ENCODE measurements at regions not wholly inside any gene's neighbourhood (a gene's known extent, or its start where the extent isn't known, plus 50 kb on each side); places are given as distances from the start of the nearest gene placed in this dataset.

DNA sequence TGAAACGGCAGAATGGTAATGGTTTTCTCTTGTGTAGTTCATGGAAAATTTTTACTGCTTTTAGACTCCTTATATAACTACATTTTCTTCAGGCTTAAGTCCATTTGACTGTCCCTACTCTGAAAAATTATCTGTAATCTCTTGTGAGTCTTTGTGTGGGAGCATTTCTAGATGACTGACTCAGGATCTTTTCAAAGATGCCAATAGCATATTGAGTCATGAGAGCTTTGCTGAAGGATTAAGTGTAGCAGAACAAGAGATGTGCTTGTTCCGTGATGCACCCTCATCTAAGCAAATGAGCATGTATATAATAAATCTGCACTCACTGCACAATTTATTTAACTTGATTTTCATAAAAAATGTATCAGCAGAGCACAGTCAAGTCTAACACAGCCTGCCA lies 298.7 kb upstream of the CDH6 start:
- Histone ChIP-seq H3K4me3 (no peak overlapping the region), H3K36me3 (no peaks in the 10 kb centered on the region), H3K27me3 (no peaks in the 10 kb centered on the region), H3K4me1 (ENCODE audit: insufficient read depth) (no peaks in the 10 kb centered on the region), H3K27ac (no peak overlapping the region), H3K9me3 (no peaks in the 10 kb centered on the region)
- intact Hi-C loops (cut with DNase I) = no loop called here
- WGBS, 3 donors = 71 to 84% (median 81%) methylated on average over 2 of the region's 2 CpGs
- no peak for DNase-seq
- TF ChIP-seq, protein P1, sequence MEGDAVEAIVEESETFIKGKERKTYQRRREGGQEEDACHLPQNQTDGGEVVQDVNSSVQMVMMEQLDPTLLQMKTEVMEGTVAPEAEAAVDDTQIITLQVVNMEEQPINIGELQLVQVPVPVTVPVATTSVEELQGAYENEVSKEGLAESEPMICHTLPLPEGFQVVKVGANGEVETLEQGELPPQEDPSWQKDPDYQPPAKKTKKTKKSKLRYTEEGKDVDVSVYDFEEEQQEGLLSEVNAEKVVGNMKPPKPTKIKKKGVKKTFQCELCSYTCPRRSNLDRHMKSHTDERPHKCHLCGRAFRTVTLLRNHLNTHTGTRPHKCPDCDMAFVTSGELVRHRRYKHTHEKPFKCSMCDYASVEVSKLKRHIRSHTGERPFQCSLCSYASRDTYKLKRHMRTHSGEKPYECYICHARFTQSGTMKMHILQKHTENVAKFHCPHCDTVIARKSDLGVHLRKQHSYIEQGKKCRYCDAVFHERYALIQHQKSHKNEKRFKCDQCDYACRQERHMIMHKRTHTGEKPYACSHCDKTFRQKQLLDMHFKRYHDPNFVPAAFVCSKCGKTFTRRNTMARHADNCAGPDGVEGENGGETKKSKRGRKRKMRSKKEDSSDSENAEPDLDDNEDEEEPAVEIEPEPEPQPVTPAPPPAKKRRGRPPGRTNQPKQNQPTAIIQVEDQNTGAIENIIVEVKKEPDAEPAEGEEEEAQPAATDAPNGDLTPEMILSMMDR (IDR thresholded peaks at IDR 0.05) = no peak
- no peak for TF ChIP-seq EP300 (IDR thresholded peaks at IDR 0.05)
- no peak for TF ChIP-seq POLR2A (IDR thresholded peaks at IDR 0.05)

DNA sequence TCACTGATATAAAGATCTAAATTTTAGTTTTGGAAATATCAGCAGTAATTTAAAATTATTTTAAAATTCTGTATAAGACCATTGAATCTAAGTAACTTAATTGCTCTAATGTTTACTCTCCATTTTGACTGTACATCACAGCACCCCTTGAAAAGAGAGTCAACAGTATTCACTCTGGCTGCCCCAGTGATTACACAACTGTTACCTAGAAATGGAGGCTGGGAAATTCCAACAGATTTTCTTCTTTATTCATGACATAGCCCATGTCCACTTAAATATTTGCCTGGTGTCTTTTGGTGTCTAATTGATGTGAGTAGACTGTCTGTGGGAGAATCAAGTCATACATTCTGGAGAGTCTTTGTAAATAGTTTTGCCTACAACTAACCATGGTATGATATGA lies 301.8 kb upstream of the CDH6 start:
- H3K27ac ChIP-seq = no peak overlapping the region
- intact Hi-C loops (cut with DNase I) = no loop called here
- H3K27me3 ChIP-seq = no peaks in the 10 kb centered on the region
- H3K4me3 ChIP-seq = no peak overlapping the region
- H3K36me3 ChIP-seq = no peaks in the 10 kb centered on the region
- no peaks in the 10 kb centered on the region for H3K4me1 ChIP-seq (ENCODE audit: insufficient read depth)
- TF ChIP-seq, protein P1 (IDR thresholded peaks at IDR 0.05) = no peak
- TF ChIP-seq POLR2A (IDR thresholded peaks at IDR 0.05) (no peak), EP300 (IDR thresholded peaks at IDR 0.05) (no peak)
- no peaks in the 10 kb centered on the region for H3K9me3 ChIP-seq
- no peak for DNase-seq

DNA sequence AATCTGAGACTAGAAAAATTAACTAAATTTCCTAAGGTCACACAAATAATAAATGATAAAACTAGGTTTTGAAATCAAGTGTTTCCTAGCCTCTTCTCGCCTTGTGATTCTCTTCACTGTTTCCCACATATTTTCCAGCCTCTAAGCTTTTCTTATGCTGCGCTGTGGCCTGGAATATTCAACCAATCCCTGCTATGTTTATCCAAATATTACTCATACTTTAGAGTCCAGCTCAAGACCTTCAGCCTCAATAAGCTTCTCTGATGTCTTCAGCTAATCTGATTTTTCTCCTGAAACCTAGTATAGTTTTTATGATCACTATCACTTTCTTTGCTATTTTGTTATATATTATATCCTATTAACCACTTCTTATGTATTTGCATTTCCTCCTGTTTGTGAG lies 303.1 kb upstream of the CDH6 start:
- DNase-seq = no peak
- no peaks in the 10 kb centered on the region for H3K36me3 ChIP-seq
- no peaks in the 10 kb centered on the region for H3K9me3 ChIP-seq
- no peak overlapping the region for H3K4me3 ChIP-seq
- no peaks in the 10 kb centered on the region for H3K27me3 ChIP-seq
- TF ChIP-seq POLR2A (IDR thresholded peaks at IDR 0.05) = no peak
- TF ChIP-seq, protein P1 (IDR thresholded peaks at IDR 0.05) = no peak
- TF ChIP-seq EP300 (IDR thresholded peaks at IDR 0.05) = no peak
- H3K4me1 ChIP-seq (ENCODE audit: insufficient read depth) = no peaks in the 10 kb centered on the region
- 36 to 84% (median 38%) methylated on average over 2 of the region's 2 CpGs for WGBS, 3 donors
- intact Hi-C loops (cut with DNase I) = no loop called here
- no peak overlapping the region for H3K27ac ChIP-seq

DNA sequence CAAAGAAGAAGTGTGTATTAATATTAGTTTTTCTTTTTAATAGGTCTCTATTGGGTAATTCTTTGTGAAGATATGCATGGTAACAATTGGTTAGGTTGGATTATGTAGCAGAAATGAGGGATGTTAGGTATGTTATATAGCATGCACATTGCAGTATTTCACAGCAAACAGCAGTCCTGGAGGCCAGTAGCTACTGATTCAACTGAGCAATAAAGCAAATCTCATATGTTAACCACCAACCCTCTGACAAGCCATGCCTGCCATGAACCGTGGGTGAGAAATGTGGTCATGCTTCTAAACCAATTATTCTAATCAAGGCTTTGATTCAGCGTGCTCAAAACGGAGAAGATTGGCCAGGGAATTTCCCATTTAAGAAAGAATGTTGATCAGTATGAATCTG lies 313.0 kb upstream of the CDH6 start:
- no peak overlapping the region for H3K4me3 ChIP-seq
- no peaks in the 10 kb centered on the region for H3K4me1 ChIP-seq (ENCODE audit: insufficient read depth)
- intact Hi-C loops (cut with DNase I) = no loop called here
- H3K9me3 ChIP-seq = no peaks in the 10 kb centered on the region
- WGBS, 3 donors = 68 to 75% (median 70%) methylated on average over 3 of the region's 3 CpGs
- H3K36me3 ChIP-seq = no peaks in the 10 kb centered on the region
- no peaks in the 10 kb centered on the region for H3K27me3 ChIP-seq
- TF ChIP-seq POLR2A (IDR thresholded peaks at IDR 0.05) (no peak), EP300 (IDR thresholded peaks at IDR 0.05) (no peak)
- TF ChIP-seq, protein P1 (IDR thresholded peaks at IDR 0.05) = no peak
- DNase-seq = no peak
- H3K27ac ChIP-seq = no peak overlapping the region

DNA sequence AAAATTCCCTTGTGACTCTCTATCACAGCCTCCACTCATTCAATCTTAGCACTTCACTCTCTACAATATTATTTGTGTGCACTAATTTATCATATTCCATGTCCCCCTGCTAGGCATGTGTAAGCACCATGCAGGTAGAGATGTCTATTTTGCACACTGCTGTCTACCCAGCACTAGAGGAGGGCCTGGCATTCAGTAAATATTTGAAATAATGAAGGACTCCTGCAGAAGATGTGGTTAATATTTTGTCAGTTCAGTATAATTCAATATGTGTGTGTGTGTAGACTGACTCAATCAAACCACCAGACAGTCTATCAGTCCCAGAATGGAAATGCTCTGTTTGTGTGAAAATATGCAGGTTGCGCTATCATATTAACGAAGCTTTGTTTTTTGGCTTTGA lies 313.6 kb upstream of the CDH6 start:
- WGBS, 3 donors = 85 to 88% (median 86%) methylated on average over 2 of the region's 2 CpGs
- no peak for DNase-seq
- no peak overlapping the region for H3K4me3 ChIP-seq
- no peaks in the 10 kb centered on the region for H3K4me1 ChIP-seq (ENCODE audit: insufficient read depth)
- intact Hi-C loops (cut with DNase I) = no loop called here
- H3K27me3 ChIP-seq = no peaks in the 10 kb centered on the region
- H3K27ac ChIP-seq = no peak overlapping the region
- no peak for TF ChIP-seq EP300 (IDR thresholded peaks at IDR 0.05)
- H3K9me3 ChIP-seq = no peaks in the 10 kb centered on the region
- no peaks in the 10 kb centered on the region for H3K36me3 ChIP-seq

All from ovary (tissue), 7 donors.